H9 (cell line): ENCODE measurements at regions not wholly inside any gene's neighbourhood (a gene's known extent, or its start where the extent isn't known, plus 50 kb on each side); places are given as distances from the start of the nearest gene placed in this dataset.

ENCODE experiments used
- DNase-seq: peaks from one replicate; pipeline ENCODE4 v3.0.0-alpha.2; 2017
- H2AFZ ChIP-seq: one replicate; pipeline ENCODE4 v1.6.1; 2013; ENCODE audit warnings: mild to moderate bottlenecking, low read length, control low read depth, moderate library complexity
- H2AK5ac ChIP-seq: 2 replicates; pipeline ENCODE4 v1.6.1; 2013; ENCODE audit warnings: low read length, control low read depth, mixed read lengths; ENCODE audit not compliant: insufficient read length
- H2BK120ac ChIP-seq: one replicate; pipeline ENCODE4 v1.6.1; 2013; ENCODE audit warnings: low read depth, mild to moderate bottlenecking, low read length, control low read depth, inconsistent platforms; ENCODE audit not compliant: poor library complexity, severe bottlenecking
- H2BK12ac ChIP-seq: 2 replicates; pipeline ENCODE4 v1.6.1; 2013; ENCODE audit warnings: low read length, control low read depth, mixed read lengths, low read depth; ENCODE audit not compliant: insufficient read length
- H2BK15ac ChIP-seq: 2 replicates; pipeline ENCODE4 v1.6.1; 2013; ENCODE audit warnings: low read depth, low read length, control low read depth
- H2BK20ac ChIP-seq: one replicate; pipeline ENCODE4 v1.6.1; 2013; ENCODE audit warnings: low read depth, mild to moderate bottlenecking, low read length, control low read depth, inconsistent platforms; ENCODE audit not compliant: poor library complexity, severe bottlenecking
- H2BK5ac ChIP-seq: 2 replicates; pipeline ENCODE4 v1.6.1; 2013; ENCODE audit warnings: low read length, control low read depth, mixed read lengths; ENCODE audit not compliant: insufficient read length
- H3K14ac ChIP-seq: 2 replicates; pipeline ENCODE4 v1.6.1; 2013; ENCODE audit warnings: low read length, control low read depth; ENCODE audit not compliant: insufficient read depth
- H3K18ac ChIP-seq: 2 replicates; pipeline ENCODE4 v1.6.1; 2013; ENCODE audit warnings: low read depth, mild to moderate bottlenecking, mixed read lengths, low read length, control low read depth; ENCODE audit not compliant: insufficient read length
- H3K23ac ChIP-seq: 2 replicates; pipeline ENCODE4 v1.6.1; 2013; ENCODE audit warnings: low read length, control low read depth, mixed read lengths, low read depth; ENCODE audit not compliant: insufficient read length
- H3K23me2 ChIP-seq: 2 replicates; pipeline ENCODE4 v1.6.1; 2013; ENCODE audit warnings: low read depth, mild to moderate bottlenecking, mixed read lengths, low read length, control low read depth; ENCODE audit not compliant: insufficient read length, poor library complexity, severe bottlenecking
- H3K27ac ChIP-seq: 2 replicates; pipeline ENCODE4 v1.5.1; 2013; ENCODE audit warnings: low read length, control low read depth, mixed read lengths, low read depth; ENCODE audit not compliant: insufficient read length
- H3K27me3 ChIP-seq: 2 replicates; pipeline ENCODE4 v1.6.1; 2013; ENCODE audit warnings: low read length, control low read depth, inconsistent platforms; ENCODE audit not compliant: insufficient read depth
- H3K4ac ChIP-seq: 2 replicates; pipeline ENCODE4 v1.6.1; 2013; ENCODE audit warnings: low read depth, mild to moderate bottlenecking, control low read depth, inconsistent platforms, low read length, moderate library complexity
- H3K4me1 ChIP-seq: 2 replicates; pipeline ENCODE4 v1.6.1; 2013; ENCODE audit warnings: low read length, control low read depth, inconsistent platforms; ENCODE audit not compliant: insufficient read depth
- H3K4me2 ChIP-seq: 2 replicates; pipeline ENCODE4 v1.6.1; 2013; ENCODE audit warnings: low read length, control low read depth, mixed read lengths; ENCODE audit not compliant: insufficient read length, insufficient read depth
- H3K56ac ChIP-seq: 2 replicates; pipeline ENCODE4 v1.6.1; 2013; ENCODE audit warnings: low read depth, mild to moderate bottlenecking, mixed read lengths, low read length, control low read depth; ENCODE audit not compliant: insufficient read length
- H3K79me1 ChIP-seq: 2 replicates; pipeline ENCODE4 v1.6.1; 2013; ENCODE audit warnings: low read depth, mild to moderate bottlenecking, moderate library complexity, low read length, control low read depth, inconsistent platforms; ENCODE audit not compliant: insufficient read depth, poor library complexity, severe bottlenecking
- H3K79me2 ChIP-seq: 2 replicates; pipeline ENCODE4 v1.6.1; 2013; ENCODE audit warnings: low read length, control low read depth, inconsistent platforms; ENCODE audit not compliant: insufficient read depth
- H3K9ac ChIP-seq: 2 replicates; pipeline ENCODE4 v1.6.1; 2013; ENCODE audit warnings: low read length, control low read depth, mixed read lengths; ENCODE audit not compliant: insufficient read length; ENCODE audit errors: extremely low read depth
- H3K9me3 ChIP-seq: one replicate; pipeline ENCODE4 v1.6.1; 2013; ENCODE audit warnings: low read depth, low read length, inconsistent platforms; ENCODE audit not compliant: control insufficient read depth
- H3T11ph ChIP-seq: one replicate; pipeline ENCODE4 v1.6.1; 2013; ENCODE audit warnings: mild to moderate bottlenecking, low read length, control low read depth, inconsistent platforms
- H4K20me1 ChIP-seq: one replicate; pipeline ENCODE4 v1.6.1; 2013; ENCODE audit not compliant: control insufficient read depth, insufficient read length, insufficient read depth
- H4K5ac ChIP-seq: 2 replicates; pipeline ENCODE4 v1.6.1; 2013; ENCODE audit warnings: low read depth, mild to moderate bottlenecking, mixed read lengths, low read length, control low read depth; ENCODE audit not compliant: insufficient read length
- H4K8ac ChIP-seq: replicated peaks from 2 replicates; pipeline ENCODE4 v1.6.1; 2013; ENCODE audit warnings: low read length, control low read depth, mixed read lengths, low read depth; ENCODE audit not compliant: insufficient read length
- H4K91ac ChIP-seq: 2 replicates; pipeline ENCODE4 v1.6.1; 2013; ENCODE audit warnings: low read depth, mild to moderate bottlenecking, moderate library complexity, mixed read lengths, low read length, control low read depth; ENCODE audit not compliant: insufficient read length
- H3K27ac Mint-ChIP-seq, 3 experiments: 2 replicates in 2 of 3; 3 replicates in 1 of 3; pipeline ENCODE4 v1.8.0; 2020 to 2021; ENCODE audit warnings: mixed read lengths in 3 of 3, mild to moderate bottlenecking in 1 of 3, moderate library complexity in 1 of 3
- H3K27me3 Mint-ChIP-seq: 2 replicates; pipeline ENCODE4 v1.8.0; 2021; ENCODE audit warnings: low read depth, mild to moderate bottlenecking, moderate library complexity, mixed read lengths
- H3K36me3 Mint-ChIP-seq, 3 experiments: 2 replicates in 2 of 3; 3 replicates in 1 of 3; pipeline ENCODE4 v1.8.0; 2020 to 2021; ENCODE audit warnings: low read depth in 3 of 3, mixed read lengths in 3 of 3; ENCODE audit not compliant: insufficient read depth in 1 of 3
- H3K4me1 Mint-ChIP-seq, 2 experiments: 2 replicates each; pipeline ENCODE4 v1.8.0; 2020; ENCODE audit warnings: mixed read lengths in 2 of 2
- H3K4me3 Mint-ChIP-seq, 2 experiments: 2 replicates in 1 of 2; 3 replicates in 1 of 2; pipeline ENCODE4 v1.8.0; 2020 to 2021; ENCODE audit warnings: mild to moderate bottlenecking in 2 of 2, mixed read lengths in 2 of 2, moderate library complexity in 1 of 2
- H3K9me3 Mint-ChIP-seq, 2 experiments: 2 replicates in 1 of 2; 3 replicates in 1 of 2; pipeline ENCODE4 v1.8.0; 2020; ENCODE audit warnings: mild to moderate bottlenecking in 2 of 2, mixed read lengths in 2 of 2, moderate library complexity in 1 of 2
- CTCF ChIP-seq: fragments of 200-600 bp; sonication (generic); conservative IDR thresholded peaks from 3 replicates; pipeline ENCODE4 v1.8.0; 2021; ENCODE audit warnings: antibody characterized with exemption, mild to moderate bottlenecking
- WGBS: extraction: QIAGEN DNeasy Blood & Tissue Kit; methylation state at CpG from one replicate; pipeline ENCODE4 v1.1.7; 2013; ENCODE audit warnings: missing lambda C conversion rate, low lambda C conversion rate, mixed read lengths; ENCODE audit not compliant: insufficient read length; ENCODE audit errors: extremely low coverage; 5-methylcytosine and 5-hydroxymethylcytosine counted together

DNA sequence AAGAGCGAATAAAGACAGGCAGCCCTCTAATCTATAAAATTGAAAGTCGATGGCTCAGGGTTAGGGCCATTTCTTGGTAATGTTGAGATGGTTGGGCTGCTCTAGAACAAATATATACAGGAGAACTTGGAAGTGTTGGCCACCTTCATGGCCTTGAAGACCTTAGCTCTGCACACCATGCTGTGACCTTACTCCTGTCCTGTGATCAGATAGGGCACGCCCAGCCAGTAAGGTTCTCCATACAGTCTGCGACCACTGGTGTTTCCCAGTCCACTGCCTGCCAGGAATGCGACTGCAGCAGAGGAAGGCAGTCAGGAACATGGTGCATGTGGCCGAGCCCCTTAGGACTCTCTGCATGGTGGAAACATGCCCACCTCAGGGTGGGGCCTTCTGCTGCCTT is 73.2 kb upstream of the PSMA6 start:
- no peaks in the 10 kb centered on the region; the same call in 1 of the 2 replicates for H3K27me3 ChIP-seq
- H3T11ph ChIP-seq: no peak overlapping the region
- H2AK5ac ChIP-seq: no peak overlapping the region
- no peaks in the 10 kb centered on the region for H3K79me2 ChIP-seq
- no peak overlapping the region for H3K18ac ChIP-seq
- H3K9me3 ChIP-seq: no peaks in the 10 kb centered on the region
- Mint-ChIP-seq H3K4me3 (no peak overlapping the region), H3K27ac (no peak overlapping the region), H3K9me3 (no peaks in the 10 kb centered on the region), H3K4me1 (peaks cover 11% of the 10 kb centered on the region in 2 experiments), H3K36me3 (peaks cover 0 to 4% (median 2%) of the 10 kb centered on the region in 3 experiments; a peak in 2 of 7 replicates), H3K27me3 (no peaks in the 10 kb centered on the region)
- no peaks in the 10 kb centered on the region for H3K79me1 ChIP-seq
- WGBS: no CpG with 5 or more reads among the region's 6 CpGs
- H3K56ac ChIP-seq: no peak overlapping the region
- TF ChIP-seq CTCF: no peak
- H4K5ac ChIP-seq: no peak overlapping the region
- H4K20me1 ChIP-seq: no peaks in the 10 kb centered on the region
- no peak overlapping the region for H2AFZ ChIP-seq
- H3K4ac ChIP-seq: no peak overlapping the region
- H4K91ac ChIP-seq: no peak overlapping the region
- no peak overlapping the region for H3K14ac ChIP-seq
- H3K9ac ChIP-seq: no peak overlapping the region
- no peak overlapping the region for H3K27ac ChIP-seq
- no peak overlapping the region for H2BK120ac ChIP-seq
- H3K4me2 ChIP-seq: no peak overlapping the region
- H3K23ac ChIP-seq: no peak overlapping the region
- no peaks in the 10 kb centered on the region for H3K4me1 ChIP-seq
- H3K23me2 ChIP-seq: no peaks in the 10 kb centered on the region
- H2BK5ac ChIP-seq: no peak overlapping the region
- H4K8ac ChIP-seq: no peak overlapping the region
- H2BK15ac ChIP-seq: no peak overlapping the region
- no peak for DNase-seq
- no peak overlapping the region for H2BK12ac ChIP-seq
- no peak overlapping the region for H2BK20ac ChIP-seq
